SK-N-SH treated with all-trans-retinoic acid at 6 μM for 48 hours (cell line): ENCODE measurements at regions not wholly inside any gene's neighbourhood (a gene's known extent, or its start where the extent isn't known, plus 50 kb on each side); places are given as distances from the start of the nearest gene placed in this dataset.

Source experiments
- CREB5 ChIP-seq: fragments of 250-450 bp; sonication (Bioruptor Pico); IDR thresholded peaks from 2 replicates; pipeline ENCODE4 v1.5.1; 2020; ENCODE audit warnings: low read depth, mild to moderate bottlenecking, moderate library complexity
- ZFP30 ChIP-seq: fragments of 450-650 bp; formaldehyde crosslinking; IDR thresholded peaks from 2 replicates; pipeline ENCODE4 v1.5.0; 2022; ENCODE audit warnings: mild to moderate bottlenecking, moderate library complexity
- ZNF565 ChIP-seq: fragments of 450-650 bp; formaldehyde crosslinking; conservative IDR thresholded peaks from 2 replicates; pipeline ENCODE4 v1.5.0; 2020; ENCODE audit warnings: low read depth, mild to moderate bottlenecking, moderate library complexity

- TF ChIP-seq CREB5 (CRISPR knock-in tag) (no peak), ZFP30 (no peak), ZNF565 (no peak)
Measured at GRCh38 chr2:193783681-193784080, 1588.9 kb upstream of the TMEFF2 start.
